ENCODE measurements at regions not wholly inside any gene's neighbourhood (a gene's known extent, or its start where the extent isn't known, plus 50 kb on each side); places are given as distances from the start of the nearest gene placed in this dataset.

- TF ChIP-seq CTCF (IDR thresholded peaks at IDR 0.05) = no peak
- DNase-seq = no peak
- no peaks in the 10 kb centered on the region for H3K36me3 Mint-ChIP-seq (ENCODE audit: low read depth)
- peaks cover 9% of the 10 kb centered on the region for H3K27me3 Mint-ChIP-seq (ENCODE audit: low read depth, poor library complexity)
- H3K9me3 Mint-ChIP-seq = no peaks in the 10 kb centered on the region
- no peak overlapping the region for H3K27ac Mint-ChIP-seq
- no peaks in the 10 kb centered on the region for H3K4me1 Mint-ChIP-seq
- no peak overlapping the region for H3K4me3 Mint-ChIP-seq
Observed at GRCh38 chr1:57879700-57880099, 455.8 kb upstream of the DAB1 start.

- Mint-ChIP-seq H3K4me3 (no peak overlapping the region), H3K9me3 (no peaks in the 10 kb centered on the region), H3K36me3 (ENCODE audit: low read depth) (no peaks in the 10 kb centered on the region), H3K4me1 (no peaks in the 10 kb centered on the region), H3K27ac (no peak overlapping the region), H3K27me3 (ENCODE audit: low read depth, poor library complexity) (peaks cover 7% of the 10 kb centered on the region)
- TF ChIP-seq CTCF (IDR thresholded peaks at IDR 0.05) = no peak
- DNase-seq = no peak
Observed at GRCh38 chr1:57874418-57874877, 450.6 kb upstream of the DAB1 start.

- no peak for DNase-seq
- no peak for TF ChIP-seq CTCF (IDR thresholded peaks at IDR 0.05)
- Mint-ChIP-seq H3K9me3 (no peaks in the 10 kb centered on the region), H3K4me3 (no peak overlapping the region), H3K36me3 (ENCODE audit: low read depth) (no peaks in the 10 kb centered on the region), H3K27me3 (ENCODE audit: low read depth, poor library complexity) (peaks cover 7% of the 10 kb centered on the region), H3K4me1 (no peaks in the 10 kb centered on the region), H3K27ac (no peak overlapping the region)
Observed at GRCh38 chr1:57872913-57873312, 449.1 kb upstream of the DAB1 start.

- TF ChIP-seq CTCF (IDR thresholded peaks at IDR 0.05) = no peak
- Mint-ChIP-seq H3K4me3 (no peak overlapping the region), H3K27me3 (ENCODE audit: low read depth, poor library complexity) (peaks cover 3% of the 10 kb centered on the region), H3K27ac (no peak overlapping the region), H3K9me3 (no peaks in the 10 kb centered on the region), H3K36me3 (ENCODE audit: low read depth) (no peaks in the 10 kb centered on the region), H3K4me1 (no peaks in the 10 kb centered on the region)
- no peak for DNase-seq
Observed at GRCh38 chr1:57868908-57869307, 445.0 kb upstream of the DAB1 start.

- no peaks in the 10 kb centered on the region for H3K9me3 Mint-ChIP-seq
- no peaks in the 10 kb centered on the region for H3K36me3 Mint-ChIP-seq (ENCODE audit: low read depth)
- no peaks in the 10 kb centered on the region for H3K4me1 Mint-ChIP-seq
- peaks cover 3% of the 10 kb centered on the region for H3K27me3 Mint-ChIP-seq (ENCODE audit: low read depth, poor library complexity)
- TF ChIP-seq CTCF (IDR thresholded peaks at IDR 0.05) = no peak
- H3K27ac Mint-ChIP-seq = no peak overlapping the region
- DNase-seq = no peak
- H3K4me3 Mint-ChIP-seq = no peak overlapping the region
Observed at GRCh38 chr1:57868239-57868638, 444.4 kb upstream of the DAB1 start.

- DNase-seq = no peak
- Mint-ChIP-seq H3K36me3 (ENCODE audit: low read depth) (no peaks in the 10 kb centered on the region), H3K27ac (no peak overlapping the region), H3K4me1 (no peaks in the 10 kb centered on the region), H3K9me3 (no peaks in the 10 kb centered on the region), H3K27me3 (ENCODE audit: low read depth, poor library complexity) (peaks cover 3% of the 10 kb centered on the region), H3K4me3 (no peak overlapping the region)
- no peak for TF ChIP-seq CTCF (IDR thresholded peaks at IDR 0.05)
Observed at GRCh38 chr1:57866998-57867397, 443.1 kb upstream of the DAB1 start.

Measured in nephron progenitor cell (in vitro differentiated cells).